Activated CD4-positive, alpha-beta T cell treated with anti-CD3 and anti-CD28 coated beads, Interleukin-2, Interleukin-4, amounts not matched to agents 100 ng/mL and 50 ng/mL, durations not matched to agents 16 hours and 8 hours (primary cell): ENCODE measurements at regions not wholly inside any gene's neighbourhood (a gene's known extent, or its start where the extent isn't known, plus 50 kb on each side); places are given as distances from the start of the nearest gene placed in this dataset.
"Not testable (repeated sequence)": the region's sequence is repeated elsewhere in the genome, so short reads cannot be mapped to it uniquely, and the experiment has no call there.

Experiments used
- DNase-seq: peaks from one replicate; pipeline ENCODE4 v3.0.0-alpha.2; 2020; ENCODE audit warnings: low spot score

DNA sequence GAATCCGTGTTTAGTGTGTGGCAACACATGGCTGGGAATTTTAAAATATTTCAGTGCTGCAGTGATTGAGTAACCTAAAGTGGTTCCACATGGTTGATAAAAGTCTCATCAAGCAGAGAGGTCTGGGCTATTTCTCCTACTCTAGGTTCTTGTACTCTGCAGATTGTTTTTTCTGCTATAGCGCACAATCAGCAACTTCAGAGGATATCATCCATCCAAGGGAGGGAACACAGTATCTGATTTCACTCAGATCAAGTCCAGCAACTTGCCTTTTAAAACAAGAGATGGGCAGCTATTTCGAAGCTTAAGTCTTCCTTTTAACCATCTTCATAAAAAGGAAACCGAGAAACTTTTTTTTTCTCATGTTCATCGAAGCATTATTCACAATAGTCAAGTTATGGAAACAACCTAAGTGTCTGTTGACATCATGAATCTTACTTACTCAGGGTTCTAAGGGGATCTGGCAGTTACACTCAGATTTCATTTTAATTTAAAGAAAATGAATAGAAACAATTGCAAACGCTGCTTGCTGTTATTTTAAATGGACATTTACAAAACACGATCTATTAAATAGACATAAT lies 172.7 kb upstream of the TRIB2 start:
- DNase-seq = no peak

DNA sequence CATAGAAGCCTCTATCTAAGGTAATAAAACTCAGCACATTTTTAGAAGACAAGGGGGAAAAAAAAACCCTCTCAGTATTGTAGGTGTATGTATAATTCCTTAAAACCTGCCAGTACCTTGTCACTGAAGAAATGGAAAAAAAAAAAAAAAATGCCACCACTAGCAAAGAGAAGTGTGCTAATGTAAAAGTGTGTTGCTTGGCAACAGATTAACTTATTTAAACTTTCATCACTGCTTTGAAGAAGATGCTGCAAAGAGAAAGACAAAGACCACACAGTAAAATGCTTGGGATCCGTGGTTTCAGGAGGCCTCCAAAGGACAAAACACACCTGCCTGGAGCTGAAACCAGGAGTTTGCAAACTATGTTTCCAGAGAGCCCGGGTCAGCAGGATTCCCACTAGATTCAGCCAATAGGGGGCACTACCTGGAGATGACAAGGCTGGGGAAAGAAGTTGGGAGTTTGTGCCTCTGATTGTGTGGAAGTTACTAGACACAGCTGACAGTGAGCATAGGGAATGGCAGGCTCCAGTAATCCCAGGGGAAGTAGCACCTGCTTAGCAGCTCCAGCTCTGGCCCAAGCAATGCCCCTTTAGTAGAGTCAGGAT lies 169.1 kb upstream of the TRIB2 start:
- no peak for DNase-seq

DNA sequence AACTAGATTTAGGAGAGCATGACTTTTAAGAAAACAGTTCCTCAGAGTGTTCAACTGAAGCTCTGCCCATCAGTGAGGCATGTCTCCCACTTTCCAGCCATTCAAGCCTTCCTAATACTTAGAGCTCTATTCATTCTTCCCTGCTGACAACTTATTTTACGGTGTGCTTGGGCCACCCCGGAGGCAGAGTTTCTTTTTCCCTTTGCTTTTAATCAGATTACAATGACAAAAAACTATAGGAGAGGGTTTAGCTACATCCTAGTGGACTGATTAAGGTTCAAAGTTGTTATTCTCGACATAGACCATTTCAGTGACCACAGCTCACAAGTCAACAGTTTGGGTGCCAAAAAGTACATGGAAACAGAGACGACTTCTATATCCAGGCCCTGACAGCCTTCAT lies 167.8 kb upstream of the TRIB2 start:
- no peak for DNase-seq

DNA sequence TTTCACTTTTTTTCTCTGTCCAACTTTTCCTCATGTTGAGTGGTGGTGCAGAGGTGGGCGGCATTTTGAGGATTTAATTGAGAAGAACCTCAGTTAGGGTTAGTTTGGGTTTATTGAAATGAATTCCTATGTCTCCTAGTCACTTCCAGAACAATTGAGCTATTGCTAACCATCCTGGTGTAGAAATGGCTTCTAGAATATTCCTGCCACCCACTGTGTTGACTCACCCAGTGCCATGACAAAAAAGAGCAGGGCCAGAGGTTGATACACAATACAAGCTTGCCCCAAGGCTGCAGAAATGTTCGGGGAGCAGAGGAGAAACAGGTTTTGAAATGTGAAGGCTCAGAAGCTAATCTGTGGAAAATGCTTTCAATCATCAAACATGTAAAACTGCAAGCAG lies 167.1 kb upstream of the TRIB2 start:
- DNase-seq = no peak

DNA sequence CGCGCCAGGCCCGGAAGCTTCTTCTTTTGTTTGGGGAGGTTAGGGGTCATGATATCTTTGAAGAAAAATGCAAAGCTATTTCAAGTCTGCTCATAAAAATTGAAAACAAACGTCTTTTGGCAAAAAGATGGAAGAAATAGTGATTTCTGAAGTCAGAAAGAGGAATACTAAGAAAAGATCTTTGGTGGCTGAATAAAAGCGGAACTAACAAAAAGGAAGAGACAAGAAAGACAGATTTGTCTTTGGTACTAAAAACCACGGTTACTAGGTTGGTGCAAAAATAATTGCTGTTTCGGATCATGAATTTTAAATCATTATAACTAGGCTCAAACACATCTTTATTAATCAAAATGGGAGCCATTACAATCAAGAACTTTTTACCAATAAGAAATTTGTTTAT lies 164.6 kb upstream of the TRIB2 start:
- no peak for DNase-seq

DNA sequence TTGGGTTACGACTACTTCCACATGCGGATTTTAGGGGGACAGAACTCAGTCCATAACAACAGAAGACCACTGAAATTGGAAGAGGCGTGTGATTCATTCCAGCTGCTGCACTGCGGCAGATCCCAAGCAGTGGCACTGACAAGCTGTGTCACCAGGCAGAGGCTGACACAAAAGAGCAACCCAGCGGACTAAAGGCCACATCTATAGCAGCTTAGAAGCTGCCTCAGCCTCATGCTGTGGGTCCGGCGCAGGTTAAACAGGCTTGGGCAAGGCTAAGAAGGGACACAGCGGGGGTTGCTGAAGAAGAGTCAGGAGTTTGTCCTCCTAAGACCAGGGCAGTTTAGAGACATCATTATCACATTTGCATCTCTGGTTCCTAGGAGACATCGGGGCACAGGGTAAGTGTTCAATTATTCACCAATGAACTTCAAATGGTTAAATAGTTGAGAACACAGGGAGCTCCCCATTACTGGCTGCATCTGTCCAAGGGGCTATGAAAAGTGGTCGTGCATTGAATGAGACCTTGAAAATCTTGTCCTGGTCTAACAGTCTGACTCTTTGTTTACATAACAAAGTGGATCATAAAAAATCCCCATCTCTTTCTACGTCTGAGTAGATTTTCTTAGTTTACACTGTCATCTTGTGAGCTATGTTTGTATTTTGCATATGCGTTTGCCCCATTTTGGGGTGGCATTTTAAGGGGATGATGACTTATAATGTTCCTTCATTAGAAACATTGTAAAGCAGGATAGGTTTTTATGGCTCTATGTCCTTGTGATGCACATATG lies 162.3 kb upstream of the TRIB2 start:
- DNase-seq = no peak

DNA sequence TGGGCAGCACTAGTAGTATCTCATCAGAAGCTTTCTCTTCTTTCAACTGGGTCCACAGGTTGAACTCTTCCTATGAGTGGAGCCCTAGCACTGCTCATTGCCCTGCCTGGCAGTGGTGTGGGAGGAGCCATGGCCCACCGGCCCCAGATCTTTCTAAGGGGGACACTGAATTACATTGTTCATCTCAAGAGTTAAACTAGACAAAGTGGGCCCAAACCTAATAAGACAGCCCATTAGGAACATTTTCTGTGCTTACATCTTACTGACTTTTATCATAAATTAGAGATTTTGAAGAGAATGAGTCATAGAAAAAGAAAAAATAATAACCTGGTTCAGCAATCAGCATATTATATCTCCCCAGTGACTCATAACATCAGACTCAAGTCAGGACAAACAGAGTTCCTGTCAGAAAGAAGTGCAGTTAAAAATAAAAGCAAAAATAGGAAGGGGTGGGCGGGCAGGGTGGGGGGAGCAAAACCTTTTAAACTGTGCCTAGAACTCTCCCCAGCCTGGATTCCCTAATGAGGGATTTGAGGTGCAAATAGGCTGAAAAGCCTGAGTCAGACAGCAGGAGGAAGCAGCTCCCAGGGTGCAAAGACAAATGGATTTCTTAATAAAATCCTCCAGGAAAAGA lies 161.6 kb upstream of the TRIB2 start:
- peak; percentile 27 for DNase-seq

DNA sequence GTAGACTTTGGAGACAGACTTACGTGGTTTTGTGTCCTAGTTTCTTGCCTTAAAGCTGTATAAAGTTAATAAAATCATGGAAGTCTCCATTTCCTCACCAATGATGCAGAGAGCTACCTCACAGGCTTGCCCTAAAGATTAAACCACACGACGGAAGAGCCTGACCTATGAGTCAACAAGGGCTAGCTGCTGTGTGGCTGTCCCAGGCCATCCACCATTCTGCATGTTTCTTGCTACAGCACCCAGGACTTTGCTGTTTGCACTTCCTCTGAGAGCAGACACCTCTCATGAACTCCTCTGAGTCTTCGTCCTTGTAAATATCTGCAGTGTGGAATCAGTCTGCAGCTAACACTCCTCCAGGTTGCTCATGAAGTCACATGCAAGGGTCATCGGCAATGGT lies 160.0 kb upstream of the TRIB2 start:
- DNase-seq = peak; percentile 8

DNA sequence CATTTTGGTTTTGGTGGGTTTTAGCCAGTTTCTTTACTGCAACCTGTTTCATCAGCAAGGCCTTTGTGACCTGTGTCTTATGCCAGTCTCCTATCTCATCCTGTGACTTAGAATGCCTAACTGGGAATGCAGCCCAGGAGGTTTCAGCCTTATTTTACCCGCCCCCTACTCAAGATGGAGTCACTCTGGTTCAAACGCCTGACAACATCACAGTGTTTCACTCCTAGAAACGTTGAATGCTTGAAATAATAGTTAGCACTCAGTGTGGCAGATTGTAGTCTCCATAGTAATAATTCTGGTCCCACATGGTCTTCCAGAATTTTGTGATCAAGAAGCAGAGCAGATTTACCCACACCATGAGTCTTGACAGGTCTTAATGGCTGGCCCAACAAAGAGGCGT lies 159.0 kb upstream of the TRIB2 start:
- DNase-seq = no peak

DNA sequence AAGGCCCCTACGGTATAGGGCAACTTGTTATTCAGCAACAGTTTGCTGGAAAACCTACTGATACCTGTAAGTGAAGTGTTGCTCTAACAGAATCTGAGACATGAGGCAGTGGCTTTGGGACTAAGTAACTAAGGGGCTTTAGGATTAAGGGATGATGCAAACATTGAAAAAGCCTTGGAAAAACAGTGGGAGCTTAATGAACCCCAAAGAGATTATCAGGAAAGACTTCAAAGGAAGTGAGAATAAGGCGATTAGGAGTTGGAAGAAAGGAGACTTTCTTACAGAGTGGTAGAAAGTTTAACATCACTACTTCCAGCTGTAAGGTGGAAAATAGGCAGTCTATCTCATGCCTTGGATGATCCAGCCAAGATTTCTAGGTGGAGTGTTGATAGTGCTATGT lies 158.2 kb upstream of the TRIB2 start:
- no peak for DNase-seq

DNA sequence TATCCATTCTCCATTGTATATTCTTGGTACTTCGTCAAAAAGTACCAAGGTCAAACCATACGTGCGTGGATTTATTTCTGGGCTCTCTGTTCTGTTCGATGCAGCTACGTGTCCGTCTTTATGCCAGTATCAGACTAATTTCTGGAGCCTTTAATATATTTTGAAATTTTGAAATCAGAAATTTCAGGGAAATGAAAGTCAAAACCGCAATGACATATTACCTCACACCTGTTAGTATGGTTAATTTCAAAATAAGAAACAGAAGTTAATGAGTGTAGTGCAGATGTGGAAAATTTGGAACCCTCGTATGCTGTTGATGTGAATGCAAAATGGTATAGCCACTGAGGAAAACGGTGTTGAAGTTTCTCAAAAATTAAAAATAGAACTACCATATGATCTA lies 156.1 kb upstream of the TRIB2 start:
- no peak for DNase-seq

DNA sequence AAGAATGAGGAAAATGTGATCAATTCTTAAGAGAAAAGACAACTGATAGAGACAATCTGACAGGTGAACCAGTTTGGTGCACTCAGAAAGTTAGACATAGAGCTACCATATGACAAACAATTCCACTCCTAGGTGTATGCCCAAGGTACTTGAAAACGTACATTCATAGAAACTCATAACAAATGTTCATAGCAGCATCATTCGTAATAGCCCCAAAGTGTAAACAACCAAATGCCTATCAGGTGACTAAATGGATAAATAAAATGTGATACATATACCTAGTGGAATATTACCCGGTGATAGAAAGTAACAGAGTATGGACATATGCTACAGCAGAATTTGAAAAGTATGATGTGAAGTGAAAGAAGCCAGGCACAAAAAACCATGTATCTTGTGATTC lies 149.3 kb upstream of the TRIB2 start:
- no peak for DNase-seq

DNA sequence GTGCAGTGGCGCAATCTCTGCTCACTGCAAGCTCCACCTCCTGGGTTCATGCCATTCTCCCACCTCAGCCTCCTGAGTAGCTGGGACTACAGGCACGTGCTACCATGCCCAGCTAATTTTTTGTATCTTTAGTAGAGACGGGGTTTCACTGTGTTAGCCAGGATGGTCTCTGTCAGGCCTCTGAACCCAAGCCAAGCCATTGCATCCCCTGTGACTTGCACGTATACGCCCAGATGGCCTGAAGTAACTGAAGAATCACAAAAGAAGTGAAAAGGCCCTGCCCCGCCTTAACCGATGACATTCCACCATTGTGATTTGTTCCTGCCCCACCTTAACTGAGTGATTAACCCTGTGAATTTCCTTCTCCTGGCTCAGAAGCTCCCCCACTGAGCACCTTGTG lies 147.2 kb upstream of the TRIB2 start:
- DNase-seq = not testable (repeated sequence)

DNA sequence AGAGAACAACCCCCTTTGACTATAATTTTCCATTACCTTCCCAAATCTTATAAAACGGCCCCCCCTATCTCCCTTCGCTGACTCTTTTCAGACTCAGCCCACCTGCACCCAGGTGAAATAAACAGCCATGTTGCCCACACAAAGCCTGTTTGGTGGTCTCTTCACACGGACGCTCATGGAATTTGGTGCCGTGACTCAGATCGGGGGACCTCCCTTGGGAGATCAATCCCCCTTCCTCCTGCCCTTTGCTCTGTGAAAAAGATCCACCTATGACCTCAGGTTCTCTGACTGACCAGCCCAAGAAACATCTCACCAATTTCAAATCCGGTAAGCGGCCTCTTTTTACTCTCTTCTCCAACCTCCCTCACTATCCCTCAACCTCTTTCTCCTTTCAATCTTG lies 146.8 kb upstream of the TRIB2 start:
- not testable (repeated sequence) for DNase-seq

DNA sequence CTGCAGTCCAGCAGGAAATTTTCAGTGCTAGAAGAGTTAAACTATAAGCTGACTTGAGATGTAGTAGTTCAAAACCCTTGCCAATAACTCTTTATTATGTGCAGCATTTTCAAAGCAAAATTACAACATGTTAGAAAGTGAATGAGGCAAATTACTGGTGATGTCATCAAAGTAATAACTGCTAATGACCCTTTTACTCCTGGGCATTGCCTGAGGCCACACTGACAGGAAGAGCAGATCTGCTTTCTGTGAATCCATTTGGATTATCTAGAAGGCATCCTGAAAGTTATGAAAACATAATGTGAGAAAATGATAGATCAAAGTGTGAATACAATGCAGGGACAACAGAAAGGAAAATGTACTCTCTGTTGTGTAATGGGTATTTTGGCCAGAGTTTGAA lies 139.6 kb upstream of the TRIB2 start:
- no peak for DNase-seq

DNA sequence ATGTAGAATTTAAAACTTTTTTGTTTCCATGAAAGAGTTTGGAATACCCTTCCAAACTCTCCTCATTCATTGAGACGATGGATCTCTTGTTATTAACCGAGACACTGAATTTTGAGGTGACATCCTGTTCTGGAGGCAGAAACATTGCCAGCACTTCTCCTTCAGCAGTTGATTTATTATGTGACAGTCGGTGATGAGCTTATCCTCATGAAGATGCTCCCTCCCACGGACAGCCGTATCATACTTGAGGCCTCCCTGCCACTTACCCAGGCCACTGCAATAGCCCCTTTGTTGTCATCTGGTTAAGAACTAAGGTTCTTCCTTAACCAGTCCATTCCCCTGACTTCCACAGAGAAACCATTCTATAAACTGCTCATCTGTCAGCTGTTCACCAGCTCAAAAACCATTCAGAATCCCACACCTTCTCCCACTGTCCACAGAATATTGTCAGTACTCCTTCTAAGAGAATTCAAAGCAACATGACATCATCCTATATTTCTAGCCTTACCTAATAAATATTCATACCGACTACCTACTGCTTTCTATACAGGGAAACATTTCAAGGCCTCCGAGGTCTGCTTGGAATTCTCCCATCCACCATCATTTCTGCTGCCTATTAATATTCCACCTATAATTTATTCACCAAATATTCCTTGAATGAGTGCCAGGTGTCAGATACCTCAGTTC lies 139.0 kb upstream of the TRIB2 start:
- no peak for DNase-seq

DNA sequence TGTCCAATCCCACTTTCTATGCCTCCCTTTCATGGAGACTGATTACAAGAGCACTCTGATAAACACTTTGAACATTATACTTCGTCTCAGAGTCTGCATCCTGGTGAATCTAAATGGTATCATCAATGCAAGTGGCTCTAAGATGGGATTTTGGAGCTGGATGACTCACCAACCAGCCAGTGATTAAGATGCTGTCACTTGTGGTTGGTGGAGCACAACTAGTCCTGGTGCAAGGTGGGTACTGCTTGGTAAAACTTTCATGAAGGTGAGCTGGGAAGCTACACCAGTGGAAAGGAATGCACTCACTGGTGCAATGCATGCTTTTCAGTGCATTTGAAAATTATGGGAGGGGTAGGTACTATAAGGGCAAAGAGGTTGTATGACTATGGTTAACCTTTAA lies 137.7 kb upstream of the TRIB2 start:
- DNase-seq = no peak

DNA sequence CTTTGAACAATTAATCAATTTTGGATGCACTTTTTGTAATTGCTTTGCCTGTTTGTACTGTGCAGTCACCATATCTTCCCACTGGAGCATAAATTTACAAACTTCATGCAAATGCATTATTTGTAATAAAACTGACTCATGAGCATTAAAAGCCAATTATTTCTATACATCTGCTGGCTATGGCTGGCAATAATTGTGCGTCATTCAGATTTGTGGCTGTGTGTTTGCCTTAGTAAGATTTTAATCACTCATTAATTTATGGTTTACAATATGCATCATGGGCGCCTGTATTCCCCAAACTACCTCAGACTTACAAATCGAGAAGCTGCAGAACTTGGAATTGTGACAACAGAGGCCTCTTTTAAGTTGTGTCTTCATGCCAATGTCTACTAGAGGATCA lies 132.4 kb upstream of the TRIB2 start:
- DNase-seq = no peak

DNA sequence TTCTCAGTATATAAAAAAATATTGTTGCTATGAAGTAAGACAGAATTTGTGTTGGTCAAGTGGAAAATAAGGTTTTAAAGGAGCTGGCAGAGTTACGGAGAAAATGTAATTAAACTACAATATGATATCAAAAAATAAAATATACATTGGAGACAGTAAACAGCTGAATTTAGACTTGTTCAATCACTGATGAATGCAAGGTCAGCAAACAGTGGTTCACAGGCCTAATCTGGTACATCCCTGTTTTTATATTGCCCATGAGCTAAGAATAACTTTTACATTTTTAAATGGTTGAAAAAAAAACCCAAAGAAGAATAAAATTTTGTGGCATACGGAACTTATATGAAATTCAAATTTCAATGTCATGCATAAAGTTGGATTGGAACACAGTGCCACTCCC lies 131.0 kb upstream of the TRIB2 start:
- DNase-seq = no peak

DNA sequence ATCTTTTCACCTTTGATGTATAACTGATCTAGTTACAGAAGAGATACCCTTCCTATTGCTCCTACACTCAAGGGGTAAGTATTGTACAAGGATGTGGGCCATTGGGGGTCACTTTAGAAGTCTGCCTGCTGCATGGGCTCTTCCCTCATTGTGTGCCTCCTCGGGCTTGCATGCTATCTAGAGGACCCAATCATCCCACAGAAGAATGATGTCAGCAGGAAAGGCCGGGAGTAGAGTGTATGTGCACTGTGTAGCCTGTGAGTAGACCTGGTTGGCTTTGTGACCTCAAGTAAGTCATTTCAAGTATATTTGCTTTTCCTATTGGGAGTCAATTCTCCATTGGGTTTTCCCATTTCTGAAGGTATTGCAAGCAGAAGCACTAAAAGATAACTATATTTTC lies 129.5 kb upstream of the TRIB2 start:
- no peak for DNase-seq

DNA sequence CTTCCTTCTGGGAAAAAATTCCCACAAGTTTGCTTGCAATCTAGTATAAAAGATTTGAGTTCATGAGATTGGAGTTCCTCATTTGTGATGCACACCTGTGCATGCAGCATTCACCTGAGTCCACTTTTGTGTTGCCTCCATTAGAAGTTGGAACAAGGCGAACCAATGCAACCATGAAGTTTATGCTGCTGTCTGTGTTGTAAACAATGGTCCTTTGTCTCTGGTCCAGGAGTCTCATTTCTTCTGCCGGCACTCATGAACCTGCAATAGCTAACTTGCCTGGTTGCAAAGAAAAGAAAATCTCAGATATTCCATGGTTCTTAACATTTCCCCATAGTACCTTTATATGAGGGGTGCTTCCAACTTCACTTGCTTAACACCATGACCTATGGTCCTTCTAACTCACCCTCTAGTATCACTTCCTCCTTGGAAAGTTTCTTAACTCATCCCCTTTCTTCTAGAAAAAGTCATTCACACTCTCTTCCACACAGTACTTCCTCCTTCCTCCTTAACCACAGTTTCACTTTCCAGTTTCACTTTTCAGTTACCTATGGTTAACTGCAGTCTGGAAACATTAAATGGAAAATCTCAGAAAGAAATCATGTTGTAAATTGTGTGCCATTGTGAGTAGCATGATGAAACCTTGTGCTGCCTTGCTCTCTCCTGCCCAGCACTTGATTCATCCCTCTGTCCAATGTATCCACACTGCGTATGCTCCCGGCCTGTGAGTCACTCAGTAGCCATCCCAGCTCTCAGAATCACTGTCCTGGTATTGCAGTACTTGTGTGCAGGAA lies 128.8 kb upstream of the TRIB2 start:
- DNase-seq = peak; percentile 19

DNA sequence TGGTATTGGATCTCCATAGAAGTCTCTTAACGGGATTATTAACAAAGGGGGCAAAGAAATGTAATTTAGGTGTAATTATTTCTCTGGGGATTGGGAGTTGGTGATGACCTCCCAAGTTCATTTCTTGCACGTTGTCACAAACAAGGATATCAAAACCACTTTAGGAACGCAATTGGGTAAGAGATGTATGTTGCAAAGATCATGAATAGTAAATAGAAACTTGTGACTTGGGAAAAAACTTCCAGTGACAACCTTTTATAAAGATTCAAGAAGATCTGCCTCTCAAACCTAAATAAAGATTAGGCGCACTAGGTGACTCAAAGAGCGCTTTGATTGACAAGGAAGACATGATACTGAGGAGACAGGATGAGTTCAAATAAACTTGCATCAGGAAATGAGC lies 127.8 kb upstream of the TRIB2 start:
- no peak for DNase-seq
